GM23248 (cell line): ENCODE measurements at regions not wholly inside any gene's neighbourhood (a gene's known extent, or its start where the extent isn't known, plus 50 kb on each side); places are given as distances from the start of the nearest gene placed in this dataset.

Experiments used
- DNase-seq: peaks from one replicate; pipeline ENCODE4 v3.0.0-alpha.2; 2015
- H2AFZ ChIP-seq: fragments of 200-600 bp; sonication (generic); 2 replicates; pipeline ENCODE4 v1.6.1; 2016; ENCODE audit warnings: antibody characterized with exemption
- H3F3A ChIP-seq: fragments of 200-600 bp; sonication (generic); 2 replicates; pipeline ENCODE4 v1.6.1; 2016; ENCODE audit warnings: mild to moderate bottlenecking, antibody characterized with exemption, mixed run types; ENCODE audit not compliant: insufficient read depth
- H3K27ac ChIP-seq: fragments of 200-600 bp; sonication (generic); 2 replicates; pipeline ENCODE4 v1.5.1; 2016; ENCODE audit warnings: mild to moderate bottlenecking
- H3K27me3 ChIP-seq: fragments of 200-600 bp; sonication (generic); replicated peaks from 2 replicates; pipeline ENCODE4 v1.6.1; 2016; ENCODE audit warnings: mild to moderate bottlenecking; ENCODE audit not compliant: insufficient read depth
- H3K36me3 ChIP-seq: fragments of 200-600 bp; sonication (generic); 2 replicates; pipeline ENCODE4 v1.6.1; 2016; ENCODE audit warnings: low read depth, mild to moderate bottlenecking
- H3K4me1 ChIP-seq: fragments of 200-600 bp; sonication (generic); 2 replicates; pipeline ENCODE4 v1.6.1; 2016; ENCODE audit warnings: mild to moderate bottlenecking; ENCODE audit not compliant: insufficient read depth
- H3K4me2 ChIP-seq: fragments of 200-600 bp; sonication (generic); one replicate; pipeline ENCODE4 v1.6.1; 2016; ENCODE audit warnings: mild to moderate bottlenecking; ENCODE audit not compliant: unreplicated experiment
- H3K4me3 ChIP-seq: fragments of 200-600 bp; sonication (generic); 2 replicates; pipeline ENCODE4 v1.5.1; 2016; ENCODE audit warnings: mild to moderate bottlenecking
- H3K79me2 ChIP-seq: fragments of 200-600 bp; sonication (generic); 2 replicates; pipeline ENCODE4 v1.6.1; 2016; ENCODE audit warnings: mild to moderate bottlenecking; ENCODE audit not compliant: insufficient read depth
- H3K9ac ChIP-seq: fragments of 200-600 bp; sonication (generic); 2 replicates; pipeline ENCODE4 v1.6.1; 2016; ENCODE audit warnings: mild to moderate bottlenecking
- H3K9me2 ChIP-seq: fragments of 200-600 bp; sonication (generic); 2 replicates; pipeline ENCODE4 v1.6.1; 2016; ENCODE audit warnings: mixed run types, mild to moderate bottlenecking, moderate library complexity; ENCODE audit not compliant: insufficient read depth
- H3K9me3 ChIP-seq: fragments of 200-600 bp; sonication (generic); one replicate; pipeline ENCODE4 v1.6.1; 2017; ENCODE audit warnings: low read depth
- H4K20me1 ChIP-seq: fragments of 200-600 bp; sonication (generic); 2 replicates; pipeline ENCODE4 v1.6.0; 2016; ENCODE audit not compliant: insufficient read depth
- EZH2 ChIP-seq: fragments of 200-600 bp; sonication (generic); IDR thresholded peaks from 2 replicates; pipeline ENCODE4 v1.6.1; 2018; ENCODE audit warnings: antibody characterized with exemption, mild to moderate bottlenecking; ENCODE audit not compliant: insufficient read depth, poor library complexity, severe bottlenecking
- EZH2phosphoT487 ChIP-seq: fragments of 200-600 bp; sonication (generic); IDR thresholded peaks from 2 replicates; pipeline ENCODE4 v1.6.1; 2018; ENCODE audit warnings: antibody characterized with exemption, moderate library complexity, mild to moderate bottlenecking, low read depth; ENCODE audit not compliant: insufficient read depth
- WGBS, 2 experiments: methylation state at CpG; one replicate each; pipeline ENCODE4 v1.1.6; 2015 to 2017; ENCODE audit warnings: low lambda C conversion rate in 2 of 2, low coverage in 1 of 2; ENCODE audit errors: missing lambda C conversion rate in 2 of 2; 5-methylcytosine and 5-hydroxymethylcytosine counted together
- in situ Hi-C: fragments of 300-500 bp; cut with MboI; formaldehyde crosslinking; loops from 2 replicates; pipeline ENCODE4 v1.15.0; 2020

- in situ Hi-C loops = no loop called here
- no peak for DNase-seq
- H3K9ac ChIP-seq = no peak overlapping the region
- H3K9me2 ChIP-seq = no peaks in the 10 kb centered on the region
- no peak overlapping the region for H2AFZ ChIP-seq
- no peak overlapping the region for H3K4me3 ChIP-seq
- no peak overlapping the region for H3K4me2 ChIP-seq
- no peaks in the 10 kb centered on the region for H3K79me2 ChIP-seq
- H3K4me1 ChIP-seq = 0 out of 2 replicates have a peak, but pooled peaks cover 3% of the 10 kb centered on the region
- H3K27ac ChIP-seq = no peak overlapping the region
- H3K36me3 ChIP-seq = no peaks in the 10 kb centered on the region
- H4K20me1 ChIP-seq = no peaks in the 10 kb centered on the region
- H3K9me3 ChIP-seq = no peaks in the 10 kb centered on the region
- TF ChIP-seq EZH2 (no peak), EZH2phosphoT487 (no peak)
- H3K27me3 ChIP-seq = no peaks in the 10 kb centered on the region
- WGBS, 2 experiments = 88 to 93% methylated on average over 4 of the region's 4 CpGs
- H3F3A ChIP-seq = 0 out of 2 replicates have a peak, but pooled peaks cover 3% of the 10 kb centered on the region
These were observed 304.0 kb downstream of the UACA start for GRCh38 chr15:70459312-70459711.

- Histone ChIP-seq H3K4me2 (no peak overlapping the region), H4K20me1 (no peaks in the 10 kb centered on the region), H3K36me3 (no peaks in the 10 kb centered on the region), H2AFZ (no peak overlapping the region), H3K9ac (no peak overlapping the region), H3K4me1 (no peaks in the 10 kb centered on the region), H3K4me3 (no peak overlapping the region), H3K9me3 (no peaks in the 10 kb centered on the region), H3K9me2 (no peaks in the 10 kb centered on the region), H3K27me3 (no peaks in the 10 kb centered on the region), H3F3A (no peaks in the 10 kb centered on the region), H3K79me2 (no peaks in the 10 kb centered on the region), H3K27ac (no peak overlapping the region)
- DNase-seq = no peak
- in situ Hi-C loops = no loop called here
- 92 to 96% methylated on average over 5 of the region's 5 CpGs for WGBS, 2 experiments
- TF ChIP-seq EZH2 (no peak), EZH2phosphoT487 (no peak)
These were observed 309.6 kb downstream of the UACA start for GRCh38 chr15:70453766-70454165.

- 70 to 75% methylated on average over 5 to 6 of the region's 6 CpGs for WGBS, 2 experiments
- no peaks in the 10 kb centered on the region for H3K9me3 ChIP-seq
- H3K4me2 ChIP-seq = no peak overlapping the region
- DNase-seq = no peak
- in situ Hi-C loops = no loop called here
- H3K27me3 ChIP-seq = no peaks in the 10 kb centered on the region
- no peaks in the 10 kb centered on the region for H3K9me2 ChIP-seq
- no peaks in the 10 kb centered on the region for H3K4me1 ChIP-seq
- no peaks in the 10 kb centered on the region for H3F3A ChIP-seq
- H4K20me1 ChIP-seq = no peaks in the 10 kb centered on the region
- no peak overlapping the region for H3K4me3 ChIP-seq
- H3K9ac ChIP-seq = no peak overlapping the region
- TF ChIP-seq EZH2phosphoT487 = no peak
- TF ChIP-seq EZH2 = no peak
- H3K27ac ChIP-seq = no peak overlapping the region
- H3K36me3 ChIP-seq = no peaks in the 10 kb centered on the region
- H2AFZ ChIP-seq = no peak overlapping the region
- no peaks in the 10 kb centered on the region for H3K79me2 ChIP-seq
These were observed 310.1 kb downstream of the UACA start for GRCh38 chr15:70453238-70453637.

DNA sequence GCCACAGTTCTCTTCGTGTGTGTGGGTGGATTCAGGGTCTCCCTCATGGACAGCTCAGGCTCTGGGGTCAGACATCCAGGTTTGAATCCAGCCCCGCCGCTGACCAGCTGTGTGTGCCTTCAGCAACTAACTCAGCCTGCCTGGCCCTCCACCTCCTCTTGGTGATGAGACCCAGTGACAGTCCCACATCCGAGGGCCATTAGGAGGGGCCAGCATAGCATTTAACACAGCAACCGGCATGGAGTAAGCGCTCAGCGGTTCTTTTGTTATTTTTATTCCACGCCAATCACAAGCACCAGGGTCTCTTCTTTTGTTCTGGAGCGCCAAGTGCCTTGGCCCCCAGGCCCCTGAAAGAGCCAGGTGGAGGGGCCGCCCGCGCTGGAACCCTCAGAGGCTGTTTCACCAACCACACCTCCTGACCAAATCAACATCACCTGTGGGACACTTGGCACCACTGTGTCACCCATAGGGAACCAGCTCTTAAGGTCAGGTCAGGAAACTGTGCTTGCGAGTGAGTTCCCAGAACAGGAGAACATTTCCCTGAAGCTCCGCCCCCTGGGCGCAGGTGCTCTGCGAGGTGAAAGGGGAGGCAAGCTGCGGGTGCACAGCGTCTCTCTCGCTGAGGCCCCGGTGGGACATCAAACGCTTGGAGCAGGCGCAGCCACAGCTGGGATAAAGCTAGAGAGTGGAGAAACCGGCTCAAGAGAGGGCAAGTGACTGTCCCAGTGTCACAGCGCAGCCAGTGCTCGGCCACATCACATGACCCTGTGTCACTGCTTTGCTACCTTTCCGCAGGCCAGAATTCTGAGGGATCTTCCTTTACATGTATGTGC lies 311.3 kb downstream of the UACA start:
- Histone ChIP-seq H4K20me1 (no peaks in the 10 kb centered on the region), H3K9me2 (no peaks in the 10 kb centered on the region), H3K9ac (no peak overlapping the region), H3K4me3 (no peak overlapping the region), H3K36me3 (no peaks in the 10 kb centered on the region), H3K9me3 (no peaks in the 10 kb centered on the region), H3F3A (no peaks in the 10 kb centered on the region), H3K4me1 (no peaks in the 10 kb centered on the region), H3K27me3 (no peaks in the 10 kb centered on the region), H3K27ac (no peak overlapping the region), H3K4me2 (no peak overlapping the region), H2AFZ (no peak overlapping the region), H3K79me2 (no peaks in the 10 kb centered on the region)
- in situ Hi-C loops = no loop called here
- DNase-seq = no peak
- TF ChIP-seq EZH2 (no peak), EZH2phosphoT487 (no peak)
- WGBS, 2 experiments = 79 to 83% methylated on average over 23 to 26 of the region's 26 CpGs
